Endothelial cell of umbilical vein (primary cell): ENCODE measurements at regions not wholly inside any gene's neighbourhood (a gene's known extent, or its start where the extent isn't known, plus 50 kb on each side); places are given as distances from the start of the nearest gene placed in this dataset.

ENCODE experiments used
- BruUV-seq: library from RNA; stranded (reverse); fragments of 400-500 nt; replicated peaks from 2 replicates; lab custom pipeline; 2021; lab: Mats Ljungman, UMichigan
- CTCF ChIA-PET: fragments of 300-600, 350-600 bp; sonication (Branson Sonifier 250); formaldehyde crosslinking; loops from one replicate; lab custom pipeline; 2021; ENCODE audit warnings: antibody characterized with exemption, inconsistent platforms; lab: Charles Lee
- POLR2A ChIA-PET: fragments of 300-600, 350-600 bp; sonication (Branson Sonifier 250); formaldehyde crosslinking; loops from one replicate; lab custom pipeline; 2021; ENCODE audit warnings: antibody characterized with exemption, inconsistent platforms; lab: Charles Lee
- DNase-seq: peaks from one replicate; pipeline ENCODE4 v3.0.0-alpha.2; 2011; ENCODE audit warnings: low read depth, low spot score
- FAIRE-seq: peaks from 2 replicates; lab custom pipeline; 2011; peaks lifted over from hg19 to GRCh38; lab: Jason Lieb, UNC
- H2AFZ ChIP-seq: 2 replicates; pipeline ENCODE4 v1.6.0; 2012; ENCODE audit warnings: low read depth, low read length, control low read depth, inconsistent platforms
- H3K27ac ChIP-seq: 2 replicates; pipeline ENCODE4 v1.5.1; 2011; ENCODE audit warnings: low read depth, mild to moderate bottlenecking, control low read depth, low read length, moderate library complexity; ENCODE audit not compliant: insufficient read depth
- H3K27me3 ChIP-seq, 2 experiments: 2 replicates each; pipeline versions ENCODE4 v1.6.0 to v1.6.1; 2011; ENCODE audit warnings: low read length in 2 of 2, mixed read lengths in 1 of 2; ENCODE audit not compliant: control insufficient read depth in 2 of 2, insufficient read depth in 2 of 2
- H3K36me3 ChIP-seq, 2 experiments: 2 replicates in 1 of 2; 3 replicates in 1 of 2; pipeline ENCODE4 v1.5.1; 2011; ENCODE audit warnings: low read length in 2 of 2, mild to moderate bottlenecking in 1 of 2, moderate library complexity in 1 of 2; ENCODE audit not compliant: control insufficient read depth in 2 of 2, insufficient read depth in 2 of 2; ENCODE audit errors: extremely low read depth in 1 of 2
- H3K4me1 ChIP-seq: 3 replicates; pipeline ENCODE4 v1.5.1; 2011; ENCODE audit warnings: mild to moderate bottlenecking, low read length; ENCODE audit not compliant: control insufficient read depth, insufficient read depth; ENCODE audit errors: extremely low read depth
- H3K4me2 ChIP-seq: 2 replicates; pipeline ENCODE4 v1.6.1; 2011; ENCODE audit warnings: low read length, control low read depth, mixed read lengths; ENCODE audit not compliant: insufficient read depth
- H3K4me3 ChIP-seq, 3 experiments: fragments of 200-600 bp in 1 of 3; sonication (generic), shearing (Covaris generic) in 1 of 3; replicated peaks in 1 of 3; 2 replicates each; pipeline ENCODE4 v1.5.1; 2011 to 2016; ENCODE audit warnings: control low read depth in 3 of 3, low read length in 3 of 3, mild to moderate bottlenecking in 2 of 3, inconsistent platforms in 1 of 3, low read depth in 1 of 3, moderate library complexity in 1 of 3; ENCODE audit not compliant: insufficient read depth in 1 of 3
- H3K79me2 ChIP-seq: 2 replicates; pipeline ENCODE4 v1.6.0; 2012; ENCODE audit warnings: low read length, inconsistent platforms; ENCODE audit not compliant: control insufficient read depth, insufficient read depth
- H3K9ac ChIP-seq: replicated peaks from 2 replicates; pipeline ENCODE3; 2011; ENCODE audit warnings: low read length, control low read depth; ENCODE audit not compliant: insufficient read depth; ENCODE audit errors: extremely low read depth
- H3K9me1 ChIP-seq: replicated peaks from 3 replicates; pipeline ENCODE4 v1.6.0; 2011; ENCODE audit warnings: mild to moderate bottlenecking, low read length; ENCODE audit not compliant: control insufficient read depth, insufficient read depth; ENCODE audit errors: extremely low read depth
- H3K9me3 ChIP-seq: replicated peaks from 2 replicates; pipeline ENCODE4 v1.5.1; 2012; ENCODE audit warnings: low read length, inconsistent platforms; ENCODE audit not compliant: control insufficient read depth, insufficient read depth
- H4K20me1 ChIP-seq: replicated peaks from 2 replicates; pipeline ENCODE3; 2011; ENCODE audit warnings: mild to moderate bottlenecking, low read length; ENCODE audit not compliant: control insufficient read depth, insufficient read depth; ENCODE audit errors: extremely low read depth
- CTCF ChIP-seq, 2 donors: IDR thresholded peaks; 1 replicate in 1 of 2; 2 replicates in 1 of 2; pipeline ENCODE4 v1.5.1; 2011; ENCODE audit warnings: low read length in 2 of 2, mild to moderate bottlenecking in 2 of 2, moderate library complexity in 2 of 2, control low read depth in 1 of 2, inconsistent platforms in 1 of 2, low read depth in 1 of 2; ENCODE audit not compliant: insufficient read depth in 1 of 2; ENCODE audit errors: extremely low read depth in 1 of 2
- EZH2 ChIP-seq: IDR thresholded peaks from 2 replicates; pipeline ENCODE4 v1.6.1; 2012; ENCODE audit warnings: borderline replicate concordance, low read depth, mild to moderate bottlenecking, moderate library complexity, low read length, inconsistent platforms; ENCODE audit not compliant: severe bottlenecking
- FOS ChIP-seq: IDR thresholded peaks from 2 replicates; pipeline ENCODE4 v1.6.1; 2011; ENCODE audit warnings: mild to moderate bottlenecking, low read length, moderate library complexity, borderline replicate concordance; ENCODE audit not compliant: insufficient read depth
- GATA2 ChIP-seq: IDR thresholded peaks from 2 replicates; pipeline ENCODE4 v1.7.0; 2011; ENCODE audit warnings: low read depth, mild to moderate bottlenecking, moderate library complexity, mixed read lengths, low read length; ENCODE audit not compliant: insufficient read length, insufficient read depth
- JUN ChIP-seq: IDR thresholded peaks from 2 replicates; pipeline ENCODE4 v1.6.1; 2011; ENCODE audit warnings: borderline replicate concordance, low read depth; ENCODE audit not compliant: insufficient read length, insufficient read depth
- MAX ChIP-seq: IDR thresholded peaks from 2 replicates; pipeline ENCODE4 v1.6.1; 2011; ENCODE audit not compliant: insufficient read depth, insufficient read length
- MYC ChIP-seq: IDR thresholded peaks from one replicate; pipeline ENCODE4 v1.6.1; 2011; ENCODE audit warnings: mild to moderate bottlenecking, low read depth, low read length
- POLR2A ChIP-seq: IDR thresholded peaks from 2 replicates; pipeline ENCODE4 v1.6.1; 2012; ENCODE audit warnings: low read depth, mild to moderate bottlenecking, control low read depth, low read length
- POLR2AphosphoS5 ChIP-seq: IDR thresholded peaks from 2 replicates; pipeline ENCODE4 v1.6.1; 2012; ENCODE audit warnings: low read depth, mild to moderate bottlenecking, control low read depth, low read length, moderate library complexity; ENCODE audit not compliant: insufficient read depth
- dilution Hi-C: fragments of 300-500 bp; cut with MboI; formaldehyde crosslinking; loops from one replicate; pipeline ENCODE4 v1.15.0; 2019; ENCODE audit warnings: low sequenced_read_pairs; ENCODE audit not compliant: extremely low pct_ligation_motif_present
- intact Hi-C: fragments of 100-400 bp; cut with micrococcal nuclease; formaldehyde crosslinking; loops from one replicate; pipeline ENCODE4 v1.10.0; 2022

- no peak for FAIRE-seq
- H3K9ac ChIP-seq, result no peak overlapping the region
- no peak overlapping the region for H3K27ac ChIP-seq
- no peaks in the 10 kb centered on the region for H3K9me1 ChIP-seq
- no peaks in the 10 kb centered on the region for H3K4me1 ChIP-seq
- peaks cover 3% of the 10 kb centered on the region for H3K9me3 ChIP-seq
- dilution Hi-C loops, result no loop called here
- no peak overlapping the region for H3K4me3 ChIP-seq
- H3K27me3 ChIP-seq, result no peaks in the 10 kb centered on the region
- TF ChIP-seq MYC (no peak), MAX (no peak), EZH2 (no peak), JUN (no peak), POLR2A (no peak), FOS (no peak), POLR2AphosphoS5 (no peak), CTCF (IDR thresholded peaks at IDR 0.05; ENCODE audit: extremely low read depth in 1 of 2, insufficient read depth in 1 of 2, low read depth in 1 of 2, low read length in 2 of 2) (no peak), GATA2 (no peak)
- no peak overlapping the region for H2AFZ ChIP-seq
- no peaks in the 10 kb centered on the region for H3K79me2 ChIP-seq
- no peaks in the 10 kb centered on the region for H3K36me3 ChIP-seq
- CTCF ChIA-PET, result no interaction called here
- no peaks in the 10 kb centered on the region for H4K20me1 ChIP-seq
- intact Hi-C loops, result no loop called here
- no peak overlapping the region for H3K4me2 ChIP-seq
- no TSS peak for BruUV-seq
- POLR2A ChIA-PET, result no interaction called here
- DNase-seq, result no peak
These were observed 340.3 kb downstream of the CTTN start for GRCh38 chr11:70738661-70739060.
